Body of pancreas (tissue), 4 donors: ENCODE measurements at regions not wholly inside any gene's neighbourhood (a gene's known extent, or its start where the extent isn't known, plus 50 kb on each side); places are given as distances from the start of the nearest gene placed in this dataset.

ENCODE experiments used
- ATAC-seq: fragments of 150-250 bp; one replicate; pipeline ENCODE4 v1.9.1; 2016
- DNase-seq, 4 donors: peaks; one replicate each; pipeline ENCODE4 v3.0.0-alpha.2; 2019
- H3K27ac ChIP-seq, 4 donors: fragments of 200-600 bp; sonication (generic); 1 replicate in 3 of 4; 2 replicates in 1 of 4; pipeline versions ENCODE4 v1.5.1 to v1.6.1; 2016 to 2019; ENCODE audit warnings: mild to moderate bottlenecking in 1 of 4, mixed read lengths in 1 of 4, moderate library complexity in 1 of 4
- H3K27me3 ChIP-seq, 2 donors: fragments of 200-600 bp; sonication (generic); one replicate each; pipeline ENCODE4 v1.6.0; 2016; ENCODE audit warnings: mild to moderate bottlenecking in 1 of 2
- H3K36me3 ChIP-seq, 2 donors: fragments of 200-600 bp; sonication (generic); replicated peaks in 1 of 2; 2 replicates each; pipeline ENCODE4 v1.5.1; 2016; ENCODE audit warnings: low read depth in 2 of 2; ENCODE audit not compliant: insufficient read depth in 1 of 2
- H3K4me1 ChIP-seq: fragments of 200-600 bp; sonication (generic); one replicate; pipeline ENCODE4 v1.6.0; 2016
- H3K4me3 ChIP-seq, 2 donors: fragments of 200-600 bp; sonication (generic); 1 replicate in 1 of 2; 2 replicates in 1 of 2; pipeline ENCODE4 v1.5.1; 2016 to 2019
- H3K9me3 ChIP-seq, 3 donors: fragments of 200-600 bp; sonication (generic); 1 replicate in 2 of 3; 2 replicates in 1 of 3; pipeline ENCODE4 v1.5.1; 2016
- CTCF ChIP-seq, 7 experiments: fragments of 450-650 bp in 4 of 7; fragments of 200-600 bp in 3 of 7; sonication (generic) in 3 of 7; IDR thresholded peaks; one replicate each; pipeline ENCODE4 v1.5.1; 2016 to 2019; ENCODE audit warnings: antibody characterized with exemption in 7 of 7
- POLR2A ChIP-seq, 3 donors: fragments of 450-650 bp; IDR thresholded peaks; one replicate each; pipeline ENCODE4 v1.6.1; 2016; ENCODE audit warnings: antibody characterized with exemption in 3 of 3, mild to moderate bottlenecking in 2 of 3
- WGBS, 2 donors: methylation state at CpG; one replicate each; pipeline ENCODE4 v1.1.5; 2017; 5-methylcytosine and 5-hydroxymethylcytosine counted together
- intact Hi-C: fragments of 100-400 bp; cut with DNase I; formaldehyde crosslinking; loops from one replicate; pipeline ENCODE4 v1.15.1; 2023

GRCh38 chr10:130466271-130466997 is 330.2 kb downstream of the GLRX3 start:
- Histone ChIP-seq H3K9me3 (no peaks in the 10 kb centered on the region), H3K4me1 (peaks cover 12% of the 10 kb centered on the region), H3K36me3 (no peaks in the 10 kb centered on the region), H3K4me3 (no peak overlapping the region), H3K27me3 (no peaks in the 10 kb centered on the region), H3K27ac (no peak overlapping the region)
- DNase-seq = no peak
- no peak for ATAC-seq
- 92 to 94% methylated on average over 12 of the region's 12 CpGs for WGBS, 2 donors
- TF ChIP-seq POLR2A (IDR thresholded peaks at IDR 0.05) = no peak
- TF ChIP-seq CTCF (IDR thresholded peaks at IDR 0.05) = no peak
- intact Hi-C loops = no loop called here

- no peak for DNase-seq
These were observed 334.1 kb downstream of the GLRX3 start for GRCh38 chr10:130470286-130470685.

GRCh38 chr10:130470973-130471372 is 334.8 kb downstream of the GLRX3 start:
- 76 to 82% methylated on average over 6 of the region's 6 CpGs for WGBS, 2 donors
- intact Hi-C loops = no loop called here
- Histone ChIP-seq H3K27ac (no peak overlapping the region), H3K4me1 (no peaks in the 10 kb centered on the region), H3K4me3 (no peak overlapping the region), H3K36me3 (no peaks in the 10 kb centered on the region), H3K27me3 (no peaks in the 10 kb centered on the region), H3K9me3 (no peaks in the 10 kb centered on the region)
- TF ChIP-seq POLR2A (IDR thresholded peaks at IDR 0.05) (no peak), CTCF (IDR thresholded peaks at IDR 0.05) (no peak)
- ATAC-seq (no peak), DNase-seq (no peak)

More at GRCh38 chr10:130470286-130470685, 334.1 kb downstream of the GLRX3 start:
- Histone ChIP-seq H3K4me3 (no peak overlapping the region), H3K4me1 (no peaks in the 10 kb centered on the region), H3K36me3 (no peaks in the 10 kb centered on the region), H3K27ac (no peak overlapping the region), H3K27me3 (no peaks in the 10 kb centered on the region), H3K9me3 (no peaks in the 10 kb centered on the region)
- intact Hi-C loops = no loop called here
- TF ChIP-seq CTCF (IDR thresholded peaks at IDR 0.05) = no peak
- TF ChIP-seq POLR2A (IDR thresholded peaks at IDR 0.05) = no peak
- WGBS, 2 donors = 73 to 75% methylated on average over 5 of the region's 5 CpGs
- no peak for ATAC-seq

GRCh38 chr10:130471486-130471885 is 335.3 kb downstream of the GLRX3 start:
- intact Hi-C loops = no loop called here

More at GRCh38 chr10:130471486-130471885, 335.3 kb downstream of the GLRX3 start:
- no peaks in the 10 kb centered on the region for H3K4me1 ChIP-seq
- 63 to 71% methylated on average over 11 of the region's 11 CpGs for WGBS, 2 donors
- no peak overlapping the region for H3K27ac ChIP-seq
- H3K9me3 ChIP-seq = no peaks in the 10 kb centered on the region
- H3K4me3 ChIP-seq = no peak overlapping the region
- TF ChIP-seq POLR2A (IDR thresholded peaks at IDR 0.05) = no peak
- no peak for TF ChIP-seq CTCF (IDR thresholded peaks at IDR 0.05)
- DNase-seq (no peak), ATAC-seq (no peak)
- H3K36me3 ChIP-seq = no peaks in the 10 kb centered on the region
- no peaks in the 10 kb centered on the region for H3K27me3 ChIP-seq
